Stimulated activated CD4-positive, alpha-beta T cell treated with anti-CD3 and anti-CD28 coated beads, TNF-alpha, amount 100 ng/mL, for 1 hour (primary cell): ENCODE measurements at regions not wholly inside any gene's neighbourhood (a gene's known extent, or its start where the extent isn't known, plus 50 kb on each side); places are given as distances from the start of the nearest gene placed in this dataset.
"Not testable (repeated sequence)": the region's sequence is repeated elsewhere in the genome, so short reads cannot be mapped to it uniquely, and the experiment has no call there.

Experiments
- DNase-seq, 3 donors: peaks; one replicate each; pipeline ENCODE4 v3.0.0-alpha.2; 2020; ENCODE audit warnings: low read depth in 3 of 3, low spot score in 1 of 3

DNA sequence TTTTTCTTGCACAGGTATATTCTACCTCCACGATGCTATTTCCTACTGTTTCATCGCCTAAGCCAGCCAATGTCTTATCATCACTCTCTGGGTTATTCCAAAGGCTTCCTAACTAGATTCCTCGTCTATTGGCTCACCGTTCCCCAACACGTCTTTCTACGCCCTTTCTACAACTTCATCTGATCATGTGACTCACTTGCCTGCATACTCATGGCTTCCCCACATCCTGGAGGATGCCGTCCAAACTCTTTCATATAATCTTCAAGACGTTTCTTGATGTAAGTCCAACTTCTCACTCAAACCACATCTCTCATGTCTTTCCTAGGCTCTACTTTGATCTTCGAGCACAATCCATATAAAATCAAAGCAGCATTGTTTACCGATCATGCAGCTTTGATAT lies 322.0 kb upstream of the PPARGC1A start:
- no peak for DNase-seq

- DNase-seq = no peak
Observed at GRCh38 chr4:24210332-24210902, 320.6 kb upstream of the PPARGC1A start.

- DNase-seq = no peak
Observed at GRCh38 chr4:24209906-24210305, 320.1 kb upstream of the PPARGC1A start.

GRCh38 chr4:24209131-24209530 lies 319.3 kb upstream of the PPARGC1A start:
- DNase-seq = no peak

DNA sequence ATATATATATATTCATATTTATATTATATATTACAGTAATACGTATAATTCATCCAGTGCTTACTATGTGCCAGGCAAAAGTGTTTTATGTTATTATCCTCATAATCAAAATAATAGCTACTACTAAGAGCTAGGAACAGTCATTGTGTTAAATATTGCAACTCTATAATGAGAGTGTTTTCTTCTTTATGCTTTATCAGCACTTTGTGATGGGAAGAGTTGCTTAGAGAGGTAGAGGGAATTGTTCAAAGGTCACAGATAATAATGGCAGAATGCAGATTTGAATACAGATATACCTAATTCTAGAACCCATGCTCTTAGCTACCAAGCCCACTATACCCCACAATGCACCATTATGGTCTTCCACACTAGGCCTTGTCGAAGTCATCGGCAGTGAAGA lies 318.8 kb upstream of the PPARGC1A start:
- no peak for DNase-seq

- DNase-seq = not testable (repeated sequence)
Observed at GRCh38 chr4:24204708-24205107, 314.9 kb upstream of the PPARGC1A start.

DNA sequence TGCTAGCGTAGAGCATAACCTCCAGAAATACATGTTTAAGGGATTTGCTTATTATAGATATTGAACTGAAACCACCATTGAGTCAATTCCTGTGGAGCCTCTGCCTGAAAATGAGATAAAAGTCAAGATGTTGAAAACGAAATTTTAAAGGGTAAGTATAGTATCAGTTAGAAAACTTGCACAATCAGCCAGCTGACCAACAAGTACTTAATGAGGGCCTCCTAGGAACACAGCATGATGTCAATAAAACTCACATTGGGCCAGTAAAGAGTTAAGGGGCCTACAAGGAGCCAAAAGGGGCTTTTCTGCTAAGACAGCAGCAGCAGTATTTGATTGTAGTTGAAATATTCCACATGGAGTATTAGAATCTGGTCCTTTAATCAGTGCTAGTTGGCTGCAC lies 314.1 kb upstream of the PPARGC1A start:
- DNase-seq = no peak

GRCh38 chr4:24202579-24202978 lies 312.7 kb upstream of the PPARGC1A start:
- no peak for DNase-seq

DNA sequence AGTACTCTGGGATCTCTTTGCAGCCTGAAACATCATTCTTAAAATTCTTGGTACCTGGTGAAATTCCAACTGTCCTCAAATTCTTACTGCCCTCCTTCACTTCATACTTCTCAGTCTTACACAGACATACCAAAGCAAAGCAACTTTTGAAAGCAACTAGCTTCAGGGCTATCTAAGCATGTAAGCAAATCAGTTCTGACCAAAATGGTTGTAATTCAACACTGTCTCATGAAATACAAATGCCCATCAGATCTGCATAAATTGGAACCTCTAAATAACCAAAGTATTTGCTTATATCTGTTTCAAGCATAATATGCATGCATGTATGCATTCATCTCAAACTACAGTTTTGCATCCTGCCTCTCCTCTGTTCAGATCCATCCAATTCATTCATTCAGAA lies 308.1 kb upstream of the PPARGC1A start:
- no peak for DNase-seq

DNA sequence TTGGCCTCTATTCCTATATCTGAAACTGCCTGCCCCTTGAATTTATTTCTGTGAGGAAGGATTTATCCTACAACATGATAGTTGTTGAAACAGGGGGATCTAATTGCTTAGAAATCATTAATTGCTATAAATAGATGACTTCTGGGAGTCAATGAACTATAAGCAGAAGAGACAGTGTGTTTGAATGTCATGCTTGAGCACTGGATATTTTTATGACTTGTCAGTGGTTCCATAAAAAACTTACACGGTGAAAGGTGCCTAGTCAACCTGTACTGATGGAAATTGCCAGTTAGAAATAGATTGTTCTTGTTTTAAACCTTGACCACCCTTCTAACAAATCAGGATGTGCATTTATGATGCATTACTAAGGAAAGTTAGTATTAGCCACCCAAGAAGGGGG lies 306.9 kb upstream of the PPARGC1A start:
- DNase-seq = no peak

DNA sequence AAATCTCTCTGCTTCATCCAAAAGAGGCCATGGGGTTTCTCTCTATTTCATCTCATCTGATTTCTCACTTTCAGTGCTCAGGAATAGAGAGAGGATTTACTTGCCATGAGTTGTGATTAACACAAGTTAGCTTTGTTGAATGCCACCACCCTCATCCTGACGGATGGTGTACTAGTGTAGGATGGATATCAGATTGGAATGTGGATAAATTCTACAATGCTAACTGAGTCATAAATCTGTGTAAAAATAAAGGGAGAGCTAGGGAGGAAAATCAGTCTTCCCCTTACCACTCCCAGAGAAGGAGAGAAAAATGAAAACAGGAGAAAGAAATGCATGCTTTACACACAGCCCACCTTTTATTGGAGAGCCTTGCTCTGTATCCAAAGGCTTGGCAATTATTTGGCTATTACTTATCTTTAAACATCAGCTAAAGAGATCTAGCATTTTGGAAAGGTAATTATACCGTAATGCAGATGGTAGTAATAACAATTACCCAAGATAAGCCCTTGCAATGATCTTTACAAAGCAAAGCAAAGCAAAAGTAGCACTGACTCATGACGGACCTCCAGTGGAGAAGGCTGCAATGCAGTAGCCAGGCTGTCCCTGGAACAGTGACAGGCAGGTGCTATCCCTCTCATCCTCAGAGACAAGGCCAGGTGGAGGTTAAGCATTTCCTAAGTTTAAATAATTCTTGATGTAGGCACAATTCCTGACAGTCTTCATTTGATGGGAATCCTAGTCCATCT lies 306.3 kb upstream of the PPARGC1A start:
- DNase-seq = no peak

GRCh38 chr4:24192018-24192641 lies 302.3 kb upstream of the PPARGC1A start:
- DNase-seq = no peak

DNA sequence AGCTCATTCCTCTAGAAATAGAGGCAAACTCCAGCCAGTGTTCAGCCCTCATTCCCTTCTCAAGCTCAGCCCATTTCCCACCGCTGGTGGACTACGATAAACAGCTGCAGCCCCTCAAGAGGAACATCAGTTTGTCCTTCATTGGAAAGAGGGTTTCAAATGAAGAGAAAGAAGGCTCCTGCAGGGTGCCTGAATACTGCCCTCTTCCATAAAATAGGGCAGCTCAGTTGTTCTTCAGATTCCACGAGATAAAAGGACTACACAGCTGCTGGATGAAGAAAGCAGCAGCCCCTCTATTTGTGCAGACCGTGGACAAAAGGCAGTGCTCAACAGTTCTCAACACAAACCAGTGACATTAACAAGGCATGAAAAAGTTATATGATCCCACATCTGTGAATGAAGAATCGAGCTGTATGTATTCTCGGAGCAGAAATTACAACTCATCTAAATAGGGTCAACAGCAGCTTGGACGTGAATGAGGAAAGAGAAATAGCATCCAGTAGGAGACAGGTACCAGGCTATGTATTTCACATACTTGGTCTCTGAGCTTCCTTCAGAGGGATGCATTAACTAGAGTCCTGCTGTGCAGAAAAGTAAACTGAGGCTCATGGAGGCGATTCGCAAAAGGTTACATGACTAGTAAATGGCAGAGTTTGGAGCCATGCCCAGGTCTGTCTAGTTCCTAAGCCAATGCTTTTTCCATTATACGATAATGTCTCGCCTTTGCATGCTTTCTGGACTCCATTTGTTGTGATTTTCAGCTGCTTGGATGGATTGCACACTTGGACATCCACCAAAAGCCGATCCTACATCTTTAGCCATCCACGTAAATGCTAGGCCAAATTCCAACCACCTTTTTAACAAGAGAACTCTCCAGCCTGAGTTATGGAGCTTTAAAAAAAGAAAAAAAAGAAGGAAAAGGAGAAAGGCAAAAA lies 301.2 kb upstream of the PPARGC1A start:
- DNase-seq = no peak

GRCh38 chr4:24188459-24188858 lies 298.6 kb upstream of the PPARGC1A start:
- DNase-seq = no peak

DNA sequence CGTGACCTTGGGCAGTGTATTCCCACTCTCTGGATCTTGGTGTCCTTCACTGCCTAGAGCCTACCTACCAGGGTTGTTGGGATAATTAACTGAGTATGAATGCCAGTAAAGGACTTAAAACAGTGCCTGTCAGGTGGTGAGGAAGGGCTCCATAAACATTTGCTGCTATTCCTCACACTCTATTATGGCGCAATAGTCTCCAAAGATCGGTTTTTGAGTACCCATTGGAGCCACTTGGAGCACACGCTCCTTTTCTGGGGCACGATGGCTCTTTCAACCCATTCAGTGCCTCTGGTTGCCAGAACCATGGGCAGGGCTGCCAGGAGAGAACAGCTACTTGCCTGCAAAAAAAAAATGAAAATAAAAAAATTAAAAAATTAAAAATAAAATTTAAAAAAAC lies 296.6 kb upstream of the PPARGC1A start:
- DNase-seq = no peak

DNA sequence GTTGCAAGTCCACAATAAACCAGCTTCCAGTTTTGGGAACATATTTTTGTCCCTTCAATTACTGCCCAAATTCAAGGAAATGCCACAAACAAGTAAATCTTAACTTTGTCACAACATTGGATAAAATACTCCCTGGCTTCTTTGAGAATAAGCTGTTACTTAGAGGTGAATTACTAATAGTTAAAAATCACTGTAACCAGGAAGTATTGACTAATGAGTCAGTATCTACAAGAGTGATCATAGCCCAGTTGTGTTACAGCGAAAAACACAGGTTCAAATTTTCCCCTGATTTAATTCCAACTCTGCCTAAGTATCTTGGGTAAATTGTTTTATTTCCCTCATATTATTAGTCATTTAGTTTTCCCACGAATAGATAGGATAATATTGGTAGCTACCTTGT lies 291.2 kb upstream of the PPARGC1A start:
- no peak for DNase-seq

DNA sequence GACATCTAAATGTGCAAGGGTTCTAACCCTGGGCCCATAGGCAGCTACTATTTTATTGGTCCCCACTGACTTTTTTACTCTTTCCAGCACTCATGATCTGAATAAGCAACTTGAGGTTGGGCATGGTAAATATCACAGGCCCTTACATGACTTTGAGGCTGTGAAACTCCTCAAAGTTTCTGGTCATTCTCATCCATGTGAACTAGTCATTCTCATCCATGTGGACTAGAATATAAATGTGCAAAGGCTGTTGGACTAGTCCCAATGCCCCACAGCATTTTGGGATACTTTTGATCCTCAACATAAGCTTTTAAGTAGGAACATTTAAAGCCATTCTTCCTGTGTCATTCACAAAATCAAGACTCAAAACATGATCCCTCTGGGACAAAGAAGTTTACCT lies 290.7 kb upstream of the PPARGC1A start:
- DNase-seq = no peak

- no peak for DNase-seq
Observed at GRCh38 chr4:24179201-24179840, 289.5 kb upstream of the PPARGC1A start.

DNA sequence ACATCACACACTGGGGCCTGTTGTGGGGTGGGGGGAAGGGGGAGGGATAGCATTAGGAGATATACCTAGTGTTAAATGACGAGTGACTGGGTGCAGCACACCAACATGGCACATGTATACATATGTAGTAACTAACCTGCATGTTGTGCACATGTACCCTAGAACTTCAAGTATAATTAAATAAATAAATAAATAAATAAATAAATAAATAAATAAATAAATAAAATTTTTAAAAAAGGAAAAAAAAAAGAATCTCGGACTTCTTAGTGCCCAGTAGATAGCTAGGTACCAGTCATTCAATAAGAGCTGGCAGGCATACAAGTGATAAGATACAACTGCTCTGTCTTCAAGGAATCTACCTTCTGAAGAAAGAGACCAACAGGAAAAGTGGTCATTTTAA lies 287.6 kb upstream of the PPARGC1A start:
- DNase-seq = not testable (repeated sequence)

DNA sequence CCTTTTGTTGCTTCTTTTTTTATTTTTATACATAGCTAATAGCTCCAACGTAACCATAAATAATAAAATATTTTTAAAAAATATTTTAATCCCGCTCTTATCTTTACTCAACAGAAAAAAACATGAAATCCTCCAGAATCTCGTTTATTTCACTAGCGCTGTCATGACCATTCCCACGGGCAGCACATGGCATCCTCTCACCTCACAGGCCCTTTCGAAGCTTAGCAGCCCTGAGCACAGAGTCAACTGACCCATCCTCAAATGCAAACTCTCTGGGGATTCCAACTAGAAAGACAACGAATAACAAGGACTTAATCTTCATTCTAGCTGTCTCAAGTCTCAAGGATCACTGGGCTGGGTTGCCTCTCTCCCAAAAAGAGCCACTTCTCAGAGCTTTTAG lies 285.9 kb upstream of the PPARGC1A start:
- no peak for DNase-seq

DNA sequence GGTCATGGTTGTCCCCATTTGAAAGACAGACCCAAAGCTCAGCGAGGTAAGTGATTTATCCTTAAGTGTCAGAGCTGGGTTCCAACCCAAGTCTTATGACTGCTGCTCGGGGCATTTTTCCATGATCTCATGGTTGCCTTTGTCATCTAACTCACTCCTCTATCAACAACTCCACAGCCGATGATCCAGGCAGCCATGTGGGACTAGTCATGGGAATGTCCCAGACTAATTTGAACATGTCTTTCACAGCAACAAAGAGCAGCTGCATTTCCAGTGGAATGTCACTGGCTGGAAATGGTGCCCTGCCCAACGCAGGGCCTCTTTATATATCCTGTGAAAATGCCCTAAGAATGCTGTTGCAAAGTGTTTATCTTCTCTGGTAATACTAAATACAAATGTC lies 284.8 kb upstream of the PPARGC1A start:
- DNase-seq = no peak
